Mesendoderm (in vitro differentiated cells): ENCODE measurements at regions not wholly inside any gene's neighbourhood (a gene's known extent, or its start where the extent isn't known, plus 50 kb on each side); places are given as distances from the start of the nearest gene placed in this dataset.

Experiments
- DNase-seq: peaks from one replicate; pipeline ENCODE4 v3.0.0; 2013
- H2AK5ac ChIP-seq: 2 replicates; pipeline ENCODE4 v1.6.1; 2013; ENCODE audit warnings: low read length, inconsistent platforms
- H2BK120ac ChIP-seq: 2 replicates; pipeline ENCODE4 v1.6.1; 2013; ENCODE audit warnings: low read depth, mild to moderate bottlenecking, low read length, moderate library complexity, mixed read lengths
- H2BK15ac ChIP-seq: replicated peaks from 2 replicates; pipeline ENCODE4 v1.6.1; 2013; ENCODE audit warnings: low read depth, mild to moderate bottlenecking, moderate library complexity
- H2BK5ac ChIP-seq: 2 replicates; pipeline ENCODE4 v1.6.1; 2013; ENCODE audit warnings: low read length, inconsistent platforms
- H3K18ac ChIP-seq: 2 replicates; pipeline ENCODE4 v1.6.1; 2013; ENCODE audit warnings: mild to moderate bottlenecking, low read length, mixed read lengths
- H3K23ac ChIP-seq: one replicate; pipeline ENCODE4 v1.6.1; 2013; ENCODE audit warnings: low read length
- H3K27ac ChIP-seq: 2 replicates; pipeline ENCODE4 v1.5.1; 2013; ENCODE audit warnings: low read depth, mild to moderate bottlenecking, inconsistent platforms, low read length, moderate library complexity
- H3K27me3 ChIP-seq: 2 replicates; pipeline ENCODE4 v1.6.1; 2013; ENCODE audit warnings: low read length, control low read depth, mild to moderate bottlenecking, inconsistent platforms; ENCODE audit not compliant: insufficient read depth, poor library complexity
- H3K36me3 ChIP-seq: 2 replicates; pipeline ENCODE4 v1.6.1; 2013; ENCODE audit warnings: low read length, inconsistent platforms; ENCODE audit not compliant: control insufficient read depth, insufficient read depth
- H3K4ac ChIP-seq: one replicate; pipeline ENCODE4 v1.6.1; 2013; ENCODE audit warnings: low read depth, mild to moderate bottlenecking, low read length, moderate library complexity
- H3K4me1 ChIP-seq: 2 replicates; pipeline ENCODE4 v1.6.1; 2013; ENCODE audit warnings: low read depth, low read length, inconsistent platforms; ENCODE audit not compliant: control insufficient read depth
- H3K4me2 ChIP-seq: 2 replicates; pipeline ENCODE4 v1.6.1; 2013; ENCODE audit warnings: low read length
- H3K4me3 ChIP-seq: 2 replicates; pipeline ENCODE4 v1.5.1; 2013; ENCODE audit warnings: mild to moderate bottlenecking, low read length
- H3K56ac ChIP-seq: one replicate; pipeline ENCODE4 v1.6.1; 2013; ENCODE audit warnings: low read length
- H3K79me1 ChIP-seq: 2 replicates; pipeline ENCODE4 v1.6.1; 2013; ENCODE audit warnings: low read length, inconsistent platforms
- H3K79me2 ChIP-seq: 2 replicates; pipeline ENCODE4 v1.6.1; 2013; ENCODE audit warnings: mild to moderate bottlenecking, low read length; ENCODE audit not compliant: control insufficient read depth, insufficient read depth
- H3K9ac ChIP-seq: 2 replicates; pipeline ENCODE4 v1.6.1; 2013; ENCODE audit warnings: low read length, inconsistent platforms
- H4K5ac ChIP-seq: one replicate; pipeline ENCODE4 v1.6.1; 2013; ENCODE audit warnings: low read length
- H4K8ac ChIP-seq: one replicate; pipeline ENCODE4 v1.6.1; 2013; ENCODE audit warnings: low read depth, mild to moderate bottlenecking, control low read depth, low read length, moderate library complexity
- WGBS: extraction: QIAGEN DNeasy Blood & Tissue Kit; methylation state at CpG from one replicate; pipeline ENCODE4 v1.1.7; 2013; ENCODE audit warnings: low lambda C conversion rate, missing lambda C conversion rate; ENCODE audit not compliant: insufficient coverage; ENCODE audit errors: extremely low coverage; 5-methylcytosine and 5-hydroxymethylcytosine counted together

GRCh38 chr11:128095466-128095981 lies 491.8 kb downstream of the ETS1 start:
- no peak overlapping the region for H3K4me2 ChIP-seq
- H2BK120ac ChIP-seq = no peak overlapping the region
- H3K4ac ChIP-seq = no peak overlapping the region
- H3K18ac ChIP-seq = no peak overlapping the region
- no peaks in the 10 kb centered on the region for H3K4me1 ChIP-seq
- H2BK5ac ChIP-seq = no peak overlapping the region
- no peak overlapping the region for H2BK15ac ChIP-seq
- H3K27ac ChIP-seq = no peak overlapping the region
- H3K23ac ChIP-seq = no peak overlapping the region
- no CpG with 5 or more reads among the region's 2 CpGs for WGBS
- H3K4me3 ChIP-seq = no peak overlapping the region
- H3K36me3 ChIP-seq = no peaks in the 10 kb centered on the region
- no peak overlapping the region for H2AK5ac ChIP-seq
- H3K9ac ChIP-seq = no peak overlapping the region
- peak; percentile 50 for DNase-seq
- H3K27me3 ChIP-seq = no peaks in the 10 kb centered on the region
- no peak overlapping the region for H3K56ac ChIP-seq
- no peak overlapping the region for H4K8ac ChIP-seq
- H4K5ac ChIP-seq = no peak overlapping the region
- no peaks in the 10 kb centered on the region for H3K79me1 ChIP-seq
- H3K79me2 ChIP-seq = no peaks in the 10 kb centered on the region

- H2BK15ac ChIP-seq = no peak overlapping the region
- no peaks in the 10 kb centered on the region for H3K36me3 ChIP-seq
- no peak overlapping the region for H3K27ac ChIP-seq
- no peak for DNase-seq
- no peak overlapping the region for H2BK5ac ChIP-seq
- H2AK5ac ChIP-seq = no peak overlapping the region
- no CpG with 5 or more reads among the region's 2 CpGs for WGBS
- no peak overlapping the region for H3K56ac ChIP-seq
- no peak overlapping the region for H3K18ac ChIP-seq
- no peak overlapping the region for H2BK120ac ChIP-seq
- H3K9ac ChIP-seq = no peak overlapping the region
- H3K4ac ChIP-seq = no peak overlapping the region
- H4K8ac ChIP-seq = no peak overlapping the region
- H3K4me1 ChIP-seq = no peaks in the 10 kb centered on the region
- no peaks in the 10 kb centered on the region for H3K27me3 ChIP-seq
- no peak overlapping the region for H4K5ac ChIP-seq
- H3K4me2 ChIP-seq = no peak overlapping the region
- no peaks in the 10 kb centered on the region for H3K79me2 ChIP-seq
- no peak overlapping the region for H3K4me3 ChIP-seq
- no peaks in the 10 kb centered on the region for H3K79me1 ChIP-seq
- no peak overlapping the region for H3K23ac ChIP-seq
Measured at GRCh38 chr11:128093689-128094088, 493.7 kb downstream of the ETS1 start.

DNA sequence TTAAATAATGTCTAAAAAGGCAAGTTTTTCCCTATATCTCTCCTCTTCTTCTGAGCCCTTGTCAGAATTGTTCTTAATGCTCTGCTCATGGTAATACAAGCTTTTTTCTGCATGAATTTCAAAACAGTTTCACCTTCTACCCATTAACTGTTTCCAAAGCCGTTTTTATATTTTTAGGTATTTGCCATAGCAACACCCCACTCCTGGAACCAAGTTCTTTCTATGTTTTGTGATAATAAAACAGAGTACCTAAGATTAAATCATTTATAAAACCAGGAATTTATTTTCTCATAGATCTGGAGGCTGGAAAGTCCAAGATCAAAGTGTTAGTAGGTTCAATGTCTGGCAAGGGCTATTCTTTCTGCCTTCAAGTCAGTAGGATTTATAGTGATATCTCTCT lies 497.4 kb downstream of the ETS1 start:
- Histone ChIP-seq H3K4ac (no peak overlapping the region), H3K9ac (no peak overlapping the region), H3K27me3 (no peaks in the 10 kb centered on the region), H3K56ac (no peak overlapping the region), H3K36me3 (no peaks in the 10 kb centered on the region), H3K4me3 (no peak overlapping the region), H2BK5ac (no peak overlapping the region), H3K4me1 (no peaks in the 10 kb centered on the region), H4K8ac (no peak overlapping the region), H2AK5ac (no peak overlapping the region), H3K18ac (no peak overlapping the region), H3K23ac (no peak overlapping the region), H3K4me2 (no peak overlapping the region), H2BK15ac (no peak overlapping the region), H3K79me2 (no peaks in the 10 kb centered on the region), H4K5ac (no peak overlapping the region), H2BK120ac (no peak overlapping the region), H3K79me1 (no peaks in the 10 kb centered on the region), H3K27ac (no peak overlapping the region)
- no CpG with 5 or more reads among the region's 1 CpG for WGBS
- no peak for DNase-seq

- Histone ChIP-seq H3K4ac (no peak overlapping the region), H3K18ac (no peak overlapping the region), H3K56ac (no peak overlapping the region), H2BK120ac (no peak overlapping the region), H2BK5ac (no peak overlapping the region), H2BK15ac (no peak overlapping the region), H2AK5ac (no peak overlapping the region), H3K23ac (no peak overlapping the region), H3K27me3 (no peaks in the 10 kb centered on the region), H3K4me1 (no peaks in the 10 kb centered on the region), H3K9ac (no peak overlapping the region), H3K27ac (no peak overlapping the region), H3K79me2 (no peaks in the 10 kb centered on the region), H4K5ac (no peak overlapping the region), H3K36me3 (no peaks in the 10 kb centered on the region), H3K79me1 (no peaks in the 10 kb centered on the region), H3K4me3 (no peak overlapping the region), H4K8ac (no peak overlapping the region), H3K4me2 (no peak overlapping the region)
- WGBS = no CpG with 5 or more reads among the region's 2 CpGs
- peak; percentile 13 for DNase-seq
Measured at GRCh38 chr11:128086794-128087193, 500.6 kb downstream of the ETS1 start.

DNA sequence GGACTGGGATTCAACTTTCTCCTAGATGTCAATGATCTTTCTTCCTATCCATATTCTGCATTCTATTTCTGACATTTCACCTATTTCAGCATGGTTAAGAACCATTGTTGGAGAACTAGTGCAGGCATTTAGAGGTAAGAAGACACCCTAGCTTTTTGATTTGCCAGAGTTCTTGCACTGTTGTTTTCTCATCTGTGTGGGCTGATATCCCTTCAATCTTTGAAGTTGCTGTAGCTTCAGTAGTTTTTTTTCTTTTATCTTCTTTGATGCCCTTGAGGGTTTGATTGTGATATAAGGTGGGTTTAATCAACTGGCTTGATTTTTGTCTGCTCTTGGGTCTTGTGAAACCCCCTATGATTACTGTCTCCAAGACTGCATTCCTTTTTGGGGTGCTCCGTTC lies 502.1 kb downstream of the ETS1 start:
- Histone ChIP-seq H2BK5ac (no peak overlapping the region), H2BK15ac (no peak overlapping the region), H3K18ac (no peak overlapping the region), H3K27ac (no peak overlapping the region), H3K4me2 (no peak overlapping the region), H2BK120ac (no peak overlapping the region), H3K56ac (no peak overlapping the region), H3K27me3 (no peaks in the 10 kb centered on the region), H3K9ac (no peak overlapping the region), H3K4me1 (no peaks in the 10 kb centered on the region), H3K79me2 (no peaks in the 10 kb centered on the region), H2AK5ac (no peak overlapping the region), H3K4ac (no peak overlapping the region), H3K23ac (no peak overlapping the region), H3K79me1 (no peaks in the 10 kb centered on the region), H3K4me3 (no peak overlapping the region), H4K8ac (no peak overlapping the region), H4K5ac (no peak overlapping the region), H3K36me3 (no peaks in the 10 kb centered on the region)
- no peak for DNase-seq
- WGBS = no CpG with 5 or more reads among the region's 1 CpG

DNA sequence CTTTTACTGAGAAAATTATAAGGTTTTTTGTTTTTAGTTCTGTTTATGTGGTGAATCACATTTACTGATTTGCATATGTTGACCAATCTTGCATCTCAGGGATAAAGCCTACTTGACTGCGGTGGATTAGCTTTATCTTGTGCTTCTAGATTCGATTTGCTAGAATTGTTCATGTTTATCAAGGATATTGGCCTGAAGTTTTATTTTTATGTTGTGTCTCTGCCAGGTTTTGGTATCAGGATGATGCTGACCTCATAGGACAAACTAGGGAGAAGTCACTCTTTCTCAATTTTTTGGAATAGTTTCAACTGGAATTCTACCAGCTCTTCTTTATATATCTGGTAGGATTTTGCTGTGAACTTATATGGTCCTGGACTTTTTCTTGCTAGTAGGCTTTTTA lies 504.8 kb downstream of the ETS1 start:
- no CpG with 5 or more reads among the region's 2 CpGs for WGBS
- Histone ChIP-seq H3K4me2 (no peak overlapping the region), H3K4me3 (no peak overlapping the region), H3K79me1 (no peaks in the 10 kb centered on the region), H3K36me3 (no peaks in the 10 kb centered on the region), H3K56ac (no peak overlapping the region), H3K4ac (no peak overlapping the region), H3K27ac (no peak overlapping the region), H4K8ac (no peak overlapping the region), H3K27me3 (no peaks in the 10 kb centered on the region), H2BK120ac (no peak overlapping the region), H4K5ac (no peak overlapping the region), H3K79me2 (no peaks in the 10 kb centered on the region), H3K18ac (no peak overlapping the region), H3K9ac (no peak overlapping the region), H3K4me1 (no peaks in the 10 kb centered on the region), H3K23ac (no peak overlapping the region), H2BK5ac (no peak overlapping the region), H2BK15ac (no peak overlapping the region), H2AK5ac (no peak overlapping the region)
- no peak for DNase-seq
